Superior temporal gyrus (tissue), 1 donor: ENCODE measurements at regions not wholly inside any gene's neighbourhood (a gene's known extent, or its start where the extent isn't known, plus 50 kb on each side); places are given as distances from the start of the nearest gene placed in this dataset.
"Not testable (repeated sequence)": the region's sequence is repeated elsewhere in the genome, so short reads cannot be mapped to it uniquely, and the experiment has no call there.

Experiments used
- DNase-seq: peaks from one replicate; pipeline ENCODE4 v3.0.0-alpha.2; 2016; ENCODE audit errors: extremely low spot score

GRCh38 chr9:102506406-102506805 lies 488.7 kb upstream of the CYLC2 start:
- no peak for DNase-seq

- DNase-seq: no peak
Measured at GRCh38 chr9:102499468-102499867, 495.7 kb upstream of the CYLC2 start.

DNA sequence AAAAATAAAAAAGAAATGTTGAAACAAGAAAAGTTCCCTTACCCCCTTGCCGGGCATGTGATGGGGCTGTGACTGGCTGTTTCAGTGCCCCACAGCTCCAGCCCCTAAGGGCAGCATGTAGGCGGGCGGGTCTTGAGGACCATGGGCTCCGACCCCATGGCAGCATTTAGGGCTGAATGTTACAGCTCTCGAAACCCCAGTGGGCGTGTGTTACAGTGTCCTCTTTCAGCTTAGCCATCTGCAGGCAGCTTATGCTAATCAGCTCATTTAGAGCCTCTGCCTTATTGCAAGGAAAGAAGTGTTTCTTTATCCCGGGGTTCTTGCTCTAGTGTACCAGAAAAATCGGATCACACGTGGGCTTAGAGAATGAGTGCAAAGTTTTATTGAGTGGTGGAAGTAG lies 497.4 kb upstream of the CYLC2 start:
- no peak for DNase-seq

GRCh38 chr9:102486976-102487375 lies 508.2 kb upstream of the CYLC2 start:
- not testable (repeated sequence) for DNase-seq

DNA sequence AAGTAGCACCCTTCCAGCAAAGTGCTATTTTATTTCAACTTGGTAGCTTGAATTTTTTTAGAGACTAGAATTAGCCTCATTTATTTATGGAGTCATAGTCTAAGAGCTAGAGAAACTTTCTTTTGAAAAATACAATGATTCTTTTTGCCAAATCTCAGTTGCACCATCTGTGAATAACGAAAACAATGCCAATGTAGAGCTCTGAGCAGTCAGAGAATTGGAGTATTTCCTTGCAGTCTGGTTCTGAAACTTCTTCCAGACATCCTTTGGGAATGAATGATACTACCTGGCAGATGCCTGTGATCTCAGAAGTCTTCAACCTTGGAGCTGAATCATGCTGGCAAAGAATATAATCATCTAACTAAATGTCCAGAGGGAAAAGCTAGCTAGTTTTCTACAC lies 511.5 kb upstream of the CYLC2 start:
- DNase-seq: peak; percentile 64

DNA sequence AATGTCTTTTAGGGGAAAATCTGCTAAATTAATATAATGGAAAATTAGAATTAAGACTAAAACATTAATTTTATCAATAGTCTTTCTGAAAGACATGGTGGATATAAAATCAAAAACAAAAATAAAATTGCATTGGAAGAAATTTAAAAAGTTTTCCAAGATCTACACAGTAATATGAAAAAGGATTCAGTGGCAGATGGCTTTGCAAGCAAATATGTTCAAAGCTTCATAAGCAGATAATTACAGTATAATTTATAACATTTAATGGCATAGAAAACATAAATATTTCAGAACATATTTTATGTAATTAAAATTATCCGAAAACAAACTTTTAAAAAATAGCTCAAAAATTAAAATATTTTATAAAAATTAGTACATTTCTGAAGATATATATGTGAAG lies 512.4 kb upstream of the CYLC2 start:
- no peak for DNase-seq

GRCh38 chr9:102479191-102479590 lies 515.9 kb upstream of the CYLC2 start:
- DNase-seq: no peak

DNA sequence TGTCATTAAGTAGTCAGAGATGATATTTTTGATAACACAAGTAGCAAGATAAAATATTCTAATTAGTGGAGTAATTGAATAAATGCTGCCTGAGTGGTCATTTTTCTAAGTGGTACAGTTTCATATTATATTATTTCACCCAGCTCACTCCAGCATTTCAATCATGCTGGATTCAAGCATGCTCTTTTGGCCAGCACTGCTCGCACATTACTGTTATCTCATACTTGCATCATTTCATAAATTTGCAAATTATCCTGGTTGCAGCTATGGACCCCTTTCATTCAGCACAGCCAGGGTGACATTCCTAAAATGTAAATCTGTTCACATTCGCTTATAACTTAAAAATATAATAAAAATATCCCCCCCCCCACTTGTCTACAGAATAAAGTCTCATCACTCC lies 520.8 kb upstream of the CYLC2 start:
- DNase-seq: no peak

DNA sequence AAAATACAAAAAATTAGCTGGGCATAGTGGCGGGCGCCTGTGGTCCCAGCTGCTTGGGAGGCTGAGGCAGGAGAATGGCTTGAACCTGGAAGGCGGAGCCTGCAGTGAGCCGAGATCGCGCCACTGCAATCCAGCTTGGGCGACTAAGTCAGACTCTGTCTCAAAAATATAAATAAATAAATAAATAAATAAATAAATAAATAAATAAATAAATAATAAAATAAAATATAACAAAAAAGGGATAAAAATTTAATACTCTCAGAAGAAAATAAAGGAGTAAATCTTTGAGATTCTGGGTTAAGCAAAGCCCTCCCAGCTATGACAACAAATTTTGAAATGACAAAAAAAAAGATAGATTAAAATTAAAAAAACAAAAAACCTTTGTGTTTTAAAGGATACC lies 525.7 kb upstream of the CYLC2 start:
- DNase-seq: not testable (repeated sequence)

- no peak for DNase-seq
Measured at GRCh38 chr9:102461156-102461819, 533.8 kb upstream of the CYLC2 start.

- DNase-seq: no peak
Measured at GRCh38 chr9:102459828-102460227, 535.3 kb upstream of the CYLC2 start.

DNA sequence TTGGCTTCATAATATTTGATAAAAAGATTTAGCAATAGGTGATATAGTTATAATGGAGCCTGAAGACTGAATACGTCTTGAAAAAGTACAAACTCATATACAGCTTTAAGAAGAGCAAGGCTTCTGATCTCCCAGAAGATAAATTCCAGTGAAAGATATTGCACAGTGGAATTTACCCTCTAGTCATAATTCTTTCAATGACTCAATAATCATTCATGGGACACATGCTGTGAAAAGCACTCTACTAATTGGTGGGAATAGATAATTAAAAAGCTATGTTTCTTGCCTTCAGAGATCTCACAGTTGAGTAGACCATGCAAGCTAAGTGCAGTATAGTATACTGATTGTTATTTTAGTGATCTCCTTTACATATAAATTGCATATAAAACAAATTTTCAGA lies 538.6 kb upstream of the CYLC2 start:
- DNase-seq: no peak

DNA sequence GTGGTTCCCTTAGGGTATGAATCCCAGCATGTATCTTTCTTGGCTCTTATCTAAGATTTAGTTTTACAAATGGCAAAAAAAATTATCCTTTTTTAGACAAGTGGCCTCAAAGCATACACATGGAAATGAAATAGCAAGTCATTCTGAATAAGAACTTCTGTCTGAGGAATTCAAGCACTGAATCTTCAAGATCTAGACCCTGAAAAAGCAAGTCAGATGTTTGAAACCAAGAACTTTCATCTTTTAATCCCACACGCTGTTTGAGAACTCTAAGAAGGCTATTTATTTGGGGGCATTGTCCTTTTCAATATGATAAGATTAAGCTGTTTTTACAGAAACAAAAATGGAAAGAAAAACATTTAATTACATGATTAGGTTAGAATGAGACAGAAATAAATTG lies 549.2 kb upstream of the CYLC2 start:
- no peak for DNase-seq

GRCh38 chr9:102445181-102445747 lies 549.9 kb upstream of the CYLC2 start:
- no peak for DNase-seq

DNA sequence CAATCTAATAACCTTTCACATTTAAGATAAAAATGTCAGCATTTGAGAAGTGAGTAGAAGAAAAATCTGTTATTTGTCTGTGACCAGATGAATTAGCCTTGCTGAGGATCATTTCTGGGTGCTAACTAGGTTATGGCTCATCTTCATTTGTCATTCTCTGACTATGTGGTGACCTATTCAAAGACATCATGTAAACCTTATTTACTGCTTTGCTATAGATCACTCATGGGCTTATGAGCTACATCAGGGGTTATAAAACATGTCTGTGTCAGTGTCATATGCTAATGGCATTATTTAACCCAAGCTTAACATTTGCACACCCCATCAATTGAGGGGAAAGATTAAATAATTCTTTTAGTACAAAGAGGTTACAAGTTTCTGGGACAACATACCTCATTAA lies 555.5 kb upstream of the CYLC2 start:
- DNase-seq: no peak

DNA sequence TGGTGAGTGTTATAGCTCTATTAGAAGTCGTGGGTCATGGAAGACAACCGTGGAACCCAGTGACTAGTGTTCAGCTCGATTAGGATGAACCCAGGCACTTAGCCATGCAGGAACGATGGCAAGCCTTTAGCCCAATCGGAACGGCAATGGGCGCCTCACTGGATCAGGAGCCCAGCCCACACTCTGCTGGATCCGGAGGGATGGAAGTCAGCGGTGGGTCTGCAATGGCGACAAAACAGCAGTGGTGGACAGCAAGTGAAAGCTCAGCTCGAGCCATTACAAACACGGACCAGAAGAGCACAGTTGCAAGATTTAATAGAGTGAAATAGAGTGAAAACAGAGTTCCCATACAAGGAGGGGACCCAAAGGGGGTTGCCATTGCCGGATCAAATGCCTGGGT lies 558.5 kb upstream of the CYLC2 start:
- DNase-seq: not testable (repeated sequence)

- DNase-seq: no peak
Measured at GRCh38 chr9:102435427-102435826, 559.7 kb upstream of the CYLC2 start.

DNA sequence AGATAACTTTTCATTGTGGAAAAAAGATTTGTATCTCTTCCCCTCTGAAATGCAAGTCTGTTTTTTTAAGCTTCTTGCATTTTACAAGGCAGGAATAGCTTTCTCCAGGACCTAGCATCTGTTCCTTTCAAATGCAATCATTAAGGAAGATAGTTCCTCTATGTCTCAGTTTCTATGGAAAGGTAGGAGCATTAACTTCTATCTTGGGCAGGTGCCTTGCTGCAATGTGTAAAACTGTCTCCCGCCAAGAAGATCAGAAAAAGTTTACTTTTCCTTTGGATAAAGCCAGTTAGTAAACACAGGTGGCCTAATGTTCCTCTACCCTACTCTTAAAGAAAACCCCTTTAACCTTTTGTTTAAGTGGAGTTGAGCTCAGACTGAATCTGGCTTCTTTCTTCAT lies 560.6 kb upstream of the CYLC2 start:
- no peak for DNase-seq

DNA sequence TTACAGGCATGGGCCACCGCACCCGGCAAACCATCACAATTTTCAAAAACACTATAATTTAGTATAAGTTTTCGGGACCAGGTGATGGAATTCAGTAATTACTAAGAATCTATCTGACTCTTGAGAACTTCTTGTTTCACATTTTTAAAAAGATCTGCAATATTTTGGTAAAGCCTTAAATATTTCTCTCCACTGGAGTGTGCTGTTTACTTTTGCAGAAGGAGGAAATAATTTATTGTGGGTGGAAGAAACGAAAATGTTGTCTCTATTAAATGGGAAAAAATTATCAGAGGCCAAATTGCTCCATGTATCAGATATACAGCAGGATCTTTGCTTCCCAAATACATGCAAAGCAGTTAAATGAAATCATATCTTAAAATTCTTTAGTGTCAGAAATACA lies 566.8 kb upstream of the CYLC2 start:
- no peak for DNase-seq

DNA sequence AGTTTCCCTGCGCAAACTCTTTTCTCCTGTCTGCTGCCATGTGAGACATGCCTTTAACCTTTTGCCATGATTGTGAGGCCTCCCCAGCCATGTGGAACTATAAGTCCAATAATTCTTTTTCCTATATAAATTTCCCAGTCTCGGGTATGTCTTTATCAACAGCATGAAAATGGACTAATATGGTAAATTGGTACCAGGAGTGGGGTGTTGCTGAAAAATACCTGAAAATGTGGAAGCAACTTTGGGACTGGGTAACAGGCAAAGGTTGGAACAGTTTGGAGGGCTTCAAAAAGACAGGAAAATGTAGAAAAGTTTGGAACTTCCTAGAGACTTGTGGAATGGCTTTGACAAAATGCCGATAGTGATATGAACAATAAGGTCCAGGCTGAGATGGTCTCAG lies 578.9 kb upstream of the CYLC2 start:
- not testable (repeated sequence) for DNase-seq

DNA sequence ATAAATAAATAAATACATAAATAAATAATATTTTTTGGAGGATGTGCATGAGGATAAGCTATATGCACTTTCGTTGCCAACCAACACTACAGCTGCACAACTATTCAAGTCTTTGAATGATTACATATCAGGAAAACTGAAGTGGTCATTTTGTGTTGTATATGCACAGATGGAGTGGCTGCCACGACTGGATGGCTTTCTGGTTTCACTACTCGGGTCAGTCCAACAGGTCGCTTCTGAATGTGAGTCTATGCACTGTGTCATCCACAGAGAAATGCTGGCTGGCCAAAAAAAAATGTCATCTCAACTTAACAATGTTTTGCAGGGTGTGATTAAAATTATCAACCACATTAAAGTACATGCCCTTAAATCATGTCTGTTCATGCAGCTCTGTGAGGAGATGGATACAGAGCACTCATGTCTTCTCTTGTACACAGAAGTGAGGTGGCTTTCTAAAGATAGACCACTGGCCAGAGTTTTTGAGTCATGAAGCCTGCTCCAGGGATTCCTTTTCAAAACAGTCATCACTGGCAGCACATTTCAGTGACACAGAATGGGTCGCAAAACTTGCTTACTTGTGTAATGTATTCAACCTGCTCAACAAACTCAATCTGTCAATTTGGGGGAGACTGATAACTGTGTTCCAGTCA lies 589.8 kb upstream of the CYLC2 start:
- no peak for DNase-seq

- DNase-seq: no peak
Measured at GRCh38 chr9:102403514-102403913, 591.6 kb upstream of the CYLC2 start.

- DNase-seq: no peak
Measured at GRCh38 chr9:102398205-102398604, 596.9 kb upstream of the CYLC2 start.
